SK-N-SH treated with all-trans-retinoic acid at 6 μM for 48 hours (cell line): ENCODE measurements at regions not wholly inside any gene's neighbourhood (a gene's known extent, or its start where the extent isn't known, plus 50 kb on each side); places are given as distances from the start of the nearest gene placed in this dataset.

Source experiments
- ARNTL ChIP-seq: fragments of 450-650 bp; formaldehyde crosslinking; IDR thresholded peaks from 2 replicates; pipeline ENCODE4 v1.5.0; 2020; ENCODE audit warnings: low read depth, mild to moderate bottlenecking, moderate library complexity, borderline replicate concordance
- BACH2 ChIP-seq: fragments of 250-450 bp; sonication (Bioruptor Pico); IDR thresholded peaks from 2 replicates; pipeline ENCODE4 v1.9.0; 2021; ENCODE audit warnings: mild to moderate bottlenecking, borderline replicate concordance
- CSDC2 ChIP-seq: fragments of 250-450 bp; sonication (Bioruptor Pico); IDR thresholded peaks from 2 replicates; pipeline ENCODE4 v1.5.0; 2020; ENCODE audit warnings: mild to moderate bottlenecking, moderate library complexity
- CSRNP3 ChIP-seq: fragments of 250-450 bp; sonication (Bioruptor Pico); IDR thresholded peaks from 2 replicates; pipeline ENCODE4 v1.5.1; 2021; ENCODE audit warnings: mild to moderate bottlenecking, moderate library complexity
- ESRRG ChIP-seq: fragments of 250-450 bp; sonication (Bioruptor Pico); IDR thresholded peaks from 2 replicates; pipeline ENCODE4 v1.6.1; 2021; ENCODE audit warnings: mild to moderate bottlenecking
- GLIS3 ChIP-seq: fragments of 250-450 bp; sonication (Bioruptor Pico); IDR thresholded peaks from 2 replicates; pipeline ENCODE4 v1.5.0; 2020; ENCODE audit warnings: mild to moderate bottlenecking, moderate library complexity
- OSR1 ChIP-seq: fragments of 250-450 bp; sonication (Bioruptor Pico); IDR thresholded peaks from 2 replicates; pipeline ENCODE4 v1.8.0; 2022; ENCODE audit warnings: moderate library complexity, mild to moderate bottlenecking, inconsistent platforms
- RARB ChIP-seq: fragments of 250-450 bp; sonication (Bioruptor Pico); IDR thresholded peaks from 2 replicates; pipeline ENCODE4 v1.8.0; 2021; ENCODE audit warnings: mild to moderate bottlenecking, moderate library complexity
- TCF4 ChIP-seq: fragments of 250-450 bp; sonication (Bioruptor Pico); IDR thresholded peaks from 2 replicates; pipeline ENCODE4 v1.8.0; 2021; ENCODE audit warnings: mild to moderate bottlenecking, moderate library complexity, borderline replicate concordance
- TSHZ2 ChIP-seq: fragments of 250-450 bp; sonication (Bioruptor Pico); IDR thresholded peaks from 2 replicates; pipeline ENCODE4 v1.5.0; 2020; ENCODE audit warnings: mild to moderate bottlenecking, moderate library complexity
- ZC3H10 ChIP-seq: fragments of 250-450 bp; sonication (Bioruptor Pico); IDR thresholded peaks from 2 replicates; pipeline ENCODE4 v1.5.1; 2021; ENCODE audit warnings: mild to moderate bottlenecking, moderate library complexity
- ZFP3 ChIP-seq: fragments of 250-450 bp; sonication (Bioruptor Pico); IDR thresholded peaks from 2 replicates; pipeline ENCODE4 v1.5.0; 2020; ENCODE audit warnings: mild to moderate bottlenecking, moderate library complexity
- ZNF565 ChIP-seq: fragments of 450-650 bp; formaldehyde crosslinking; conservative IDR thresholded peaks from 2 replicates; pipeline ENCODE4 v1.5.0; 2020; ENCODE audit warnings: low read depth, mild to moderate bottlenecking, moderate library complexity
- TF ChIP-seq, protein P1 (sequence below): fragments of 250-450 bp; sonication (Bioruptor Pico); IDR thresholded peaks from 2 replicates; pipeline ENCODE4 v1.8.0; 2020; ENCODE audit warnings: mild to moderate bottlenecking, moderate library complexity, borderline replicate concordance

GRCh38 chr7:20892776-20893175 is 106.1 kb upstream of the SP8 start:
- no peak for TF ChIP-seq ZFP3 (CRISPR knock-in tag)
- TF ChIP-seq CSDC2 (CRISPR knock-in tag), result no peak
- TF ChIP-seq ZNF565 (CRISPR knock-in tag), result no peak
- no peak for TF ChIP-seq RARB (CRISPR knock-in tag)
- no peak for TF ChIP-seq ESRRG (CRISPR knock-in tag)
- TF ChIP-seq, protein P1, sequence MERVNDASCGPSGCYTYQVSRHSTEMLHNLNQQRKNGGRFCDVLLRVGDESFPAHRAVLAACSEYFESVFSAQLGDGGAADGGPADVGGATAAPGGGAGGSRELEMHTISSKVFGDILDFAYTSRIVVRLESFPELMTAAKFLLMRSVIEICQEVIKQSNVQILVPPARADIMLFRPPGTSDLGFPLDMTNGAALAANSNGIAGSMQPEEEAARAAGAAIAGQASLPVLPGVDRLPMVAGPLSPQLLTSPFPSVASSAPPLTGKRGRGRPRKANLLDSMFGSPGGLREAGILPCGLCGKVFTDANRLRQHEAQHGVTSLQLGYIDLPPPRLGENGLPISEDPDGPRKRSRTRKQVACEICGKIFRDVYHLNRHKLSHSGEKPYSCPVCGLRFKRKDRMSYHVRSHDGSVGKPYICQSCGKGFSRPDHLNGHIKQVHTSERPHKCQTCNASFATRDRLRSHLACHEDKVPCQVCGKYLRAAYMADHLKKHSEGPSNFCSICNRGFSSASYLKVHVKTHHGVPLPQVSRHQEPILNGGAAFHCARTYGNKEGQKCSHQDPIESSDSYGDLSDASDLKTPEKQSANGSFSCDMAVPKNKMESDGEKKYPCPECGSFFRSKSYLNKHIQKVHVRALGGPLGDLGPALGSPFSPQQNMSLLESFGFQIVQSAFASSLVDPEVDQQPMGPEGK (CRISPR knock-in tag), result no peak
- TF ChIP-seq OSR1 (CRISPR knock-in tag), result no peak
- no peak for TF ChIP-seq ZC3H10 (CRISPR knock-in tag)
- no peak for TF ChIP-seq TCF4 (CRISPR knock-in tag)
- no peak for TF ChIP-seq GLIS3
- no peak for TF ChIP-seq TSHZ2
- no peak for TF ChIP-seq ARNTL
- no peak for TF ChIP-seq CSRNP3 (CRISPR knock-in tag)
- TF ChIP-seq BACH2 (CRISPR knock-in tag), result no peak
